DOHH2 (cell line): ENCODE measurements at regions not wholly inside any gene's neighbourhood (a gene's known extent, or its start where the extent isn't known, plus 50 kb on each side); places are given as distances from the start of the nearest gene placed in this dataset.

Experiments
- H3F3A ChIP-seq: fragments of 200-600 bp; sonication (generic), shearing (Covaris generic); 2 replicates; pipeline ENCODE4 v1.6.0; 2016; ENCODE audit warnings: antibody characterized with exemption, mild to moderate bottlenecking; ENCODE audit not compliant: control insufficient read depth, insufficient read depth
- H3K27ac ChIP-seq: fragments of 200-600 bp; sonication (generic); 2 replicates; pipeline ENCODE4 v1.5.1; 2014; ENCODE audit warnings: low read depth, mild to moderate bottlenecking, low read length, moderate library complexity
- H3K27me3 ChIP-seq: fragments of 200-600 bp; sonication (generic); 2 replicates; pipeline ENCODE4 v1.6.1; 2014; ENCODE audit warnings: mild to moderate bottlenecking, low read length, mixed read lengths; ENCODE audit not compliant: control insufficient read depth
- H3K36me3 ChIP-seq: fragments of 200-600 bp; sonication (generic); 2 replicates; pipeline ENCODE4 v1.6.1; 2014; ENCODE audit warnings: mild to moderate bottlenecking, low read length, moderate library complexity, mixed read lengths; ENCODE audit not compliant: control insufficient read depth
- H3K4me1 ChIP-seq: fragments of 200-600 bp; sonication (generic); 2 replicates; pipeline ENCODE4 v1.6.1; 2014; ENCODE audit warnings: mild to moderate bottlenecking, low read length, mixed read lengths; ENCODE audit not compliant: control insufficient read depth
- H3K4me2 ChIP-seq: fragments of 200-600 bp; sonication (generic); 2 replicates; pipeline ENCODE4 v1.6.0; 2014; ENCODE audit warnings: mild to moderate bottlenecking, low read length, moderate library complexity
- H3K4me3 ChIP-seq: fragments of 200-600 bp; sonication (generic); 2 replicates; pipeline ENCODE4 v1.5.1; 2014; ENCODE audit warnings: mild to moderate bottlenecking, low read length, mixed read lengths
- H3K79me2 ChIP-seq: fragments of 200-600 bp; sonication (generic); 2 replicates; pipeline ENCODE4 v1.6.1; 2014; ENCODE audit warnings: mild to moderate bottlenecking, low read length, mixed read lengths; ENCODE audit not compliant: control insufficient read depth
- H3K9me2 ChIP-seq: fragments of 200-600 bp; sonication (generic); replicated peaks from 2 replicates; pipeline ENCODE4 v1.6.1; 2014; ENCODE audit warnings: mild to moderate bottlenecking, low read length, mixed read lengths; ENCODE audit not compliant: control insufficient read depth
- H3K9me3 ChIP-seq: fragments of 200-600 bp; sonication (generic); 2 replicates; pipeline ENCODE4 v1.6.1; 2014; ENCODE audit warnings: antibody characterized with exemption, low read length, mixed read lengths; ENCODE audit not compliant: control insufficient read depth, insufficient read depth
- H4K20me1 ChIP-seq: fragments of 200-600 bp; sonication (generic); 2 replicates; pipeline ENCODE4 v1.6.0; 2014; ENCODE audit warnings: low read depth, mild to moderate bottlenecking, antibody characterized with exemption, low read length, moderate library complexity; ENCODE audit not compliant: control insufficient read depth, insufficient read depth
- EZH2phosphoT487 ChIP-seq: fragments of 200-600 bp; sonication (generic); IDR thresholded peaks from 2 replicates; pipeline ENCODE4 v1.6.1; 2017; ENCODE audit warnings: borderline replicate concordance, mild to moderate bottlenecking, antibody characterized with exemption, low read length, moderate library complexity, mixed read lengths
- TF ChIP-seq, protein P1 (sequence below): fragments of 200-600 bp; sonication (generic); IDR thresholded peaks from one replicate; pipeline ENCODE4 v1.5.1; 2014; ENCODE audit warnings: antibody characterized with exemption, mild to moderate bottlenecking, low read depth, low read length; ENCODE audit not compliant: poor library complexity, severe bottlenecking

DNA sequence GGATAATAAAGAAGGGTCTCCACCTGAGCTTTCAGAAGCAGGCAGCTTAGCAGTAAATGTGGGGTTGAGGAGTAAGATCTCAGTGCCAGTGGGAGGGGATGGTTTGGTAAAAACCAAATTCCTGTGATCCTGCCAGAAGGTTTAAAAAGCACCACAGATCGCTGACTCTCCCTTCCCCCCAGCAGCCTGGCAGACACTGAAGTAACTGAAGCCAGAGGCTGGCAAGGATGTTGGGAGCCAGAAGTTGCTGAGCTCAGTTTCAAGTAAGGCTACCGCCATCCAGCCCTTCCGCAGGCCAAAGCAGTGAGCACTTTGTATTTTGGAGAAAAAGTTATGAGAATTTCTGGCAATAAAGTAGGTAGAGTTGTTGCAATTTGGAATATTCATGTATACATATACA is 246.4 kb downstream of the ZNF621 start:
- Histone ChIP-seq H4K20me1 (no peaks in the 10 kb centered on the region), H3K9me2 (no peaks in the 10 kb centered on the region), H3K4me2 (no peak overlapping the region), H3K27me3 (peaks cover 13% of the 10 kb centered on the region), H3K9me3 (no peaks in the 10 kb centered on the region), H3K79me2 (no peaks in the 10 kb centered on the region), H3F3A (no peaks in the 10 kb centered on the region), H3K36me3 (no peaks in the 10 kb centered on the region), H3K27ac (no peak overlapping the region), H3K4me1 (no peaks in the 10 kb centered on the region), H3K4me3 (no peak overlapping the region)
- TF ChIP-seq, protein P1, sequence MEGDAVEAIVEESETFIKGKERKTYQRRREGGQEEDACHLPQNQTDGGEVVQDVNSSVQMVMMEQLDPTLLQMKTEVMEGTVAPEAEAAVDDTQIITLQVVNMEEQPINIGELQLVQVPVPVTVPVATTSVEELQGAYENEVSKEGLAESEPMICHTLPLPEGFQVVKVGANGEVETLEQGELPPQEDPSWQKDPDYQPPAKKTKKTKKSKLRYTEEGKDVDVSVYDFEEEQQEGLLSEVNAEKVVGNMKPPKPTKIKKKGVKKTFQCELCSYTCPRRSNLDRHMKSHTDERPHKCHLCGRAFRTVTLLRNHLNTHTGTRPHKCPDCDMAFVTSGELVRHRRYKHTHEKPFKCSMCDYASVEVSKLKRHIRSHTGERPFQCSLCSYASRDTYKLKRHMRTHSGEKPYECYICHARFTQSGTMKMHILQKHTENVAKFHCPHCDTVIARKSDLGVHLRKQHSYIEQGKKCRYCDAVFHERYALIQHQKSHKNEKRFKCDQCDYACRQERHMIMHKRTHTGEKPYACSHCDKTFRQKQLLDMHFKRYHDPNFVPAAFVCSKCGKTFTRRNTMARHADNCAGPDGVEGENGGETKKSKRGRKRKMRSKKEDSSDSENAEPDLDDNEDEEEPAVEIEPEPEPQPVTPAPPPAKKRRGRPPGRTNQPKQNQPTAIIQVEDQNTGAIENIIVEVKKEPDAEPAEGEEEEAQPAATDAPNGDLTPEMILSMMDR = no peak

DNA sequence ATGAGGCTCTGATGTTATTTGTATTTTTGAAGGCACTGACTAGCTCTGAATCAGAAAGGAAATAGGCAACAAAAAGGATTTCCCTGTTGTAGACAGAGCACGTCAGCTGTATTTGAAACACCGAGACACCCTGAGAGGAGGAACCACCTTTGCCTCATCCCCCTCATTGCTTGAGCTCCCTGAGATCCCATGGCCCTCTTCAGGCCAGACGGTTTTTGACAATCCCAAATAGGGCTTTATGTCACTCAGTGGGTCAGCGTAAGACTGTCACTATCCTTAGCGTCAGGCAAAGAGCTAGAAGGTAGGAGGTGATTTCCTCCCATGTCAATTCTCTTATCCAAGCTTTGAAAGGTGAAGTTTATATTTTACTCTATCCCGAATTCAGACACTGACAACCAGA is 254.3 kb downstream of the ZNF621 start:
- no peaks in the 10 kb centered on the region for H3K9me3 ChIP-seq
- no peaks in the 10 kb centered on the region for H3F3A ChIP-seq
- H4K20me1 ChIP-seq = no peaks in the 10 kb centered on the region
- H3K27ac ChIP-seq = no peak overlapping the region
- no peak overlapping the region for H3K4me3 ChIP-seq
- H3K79me2 ChIP-seq = no peaks in the 10 kb centered on the region
- no peak for TF ChIP-seq EZH2phosphoT487
- TF ChIP-seq, protein P1 = no peak
- H3K27me3 ChIP-seq = peaks cover 21% of the 10 kb centered on the region
- H3K9me2 ChIP-seq = no peaks in the 10 kb centered on the region
- H3K36me3 ChIP-seq = no peaks in the 10 kb centered on the region
- H3K4me1 ChIP-seq = no peaks in the 10 kb centered on the region
- H3K4me2 ChIP-seq = no peak overlapping the region

GRCh38 chr3:40780291-40780924 is 255.6 kb downstream of the ZNF621 start:
- Histone ChIP-seq H3K36me3 (no peaks in the 10 kb centered on the region), H3K27ac (no peak overlapping the region), H3K9me3 (no peaks in the 10 kb centered on the region), H3F3A (no peaks in the 10 kb centered on the region), H3K79me2 (no peaks in the 10 kb centered on the region), H3K27me3 (peaks cover 15% of the 10 kb centered on the region; the same call in 1 of the 2 replicates), H3K4me1 (no peaks in the 10 kb centered on the region), H3K4me3 (no peak overlapping the region), H3K4me2 (no peak overlapping the region), H3K9me2 (no peaks in the 10 kb centered on the region), H4K20me1 (no peaks in the 10 kb centered on the region)
- TF ChIP-seq, protein P1 = no peak
- no peak for TF ChIP-seq EZH2phosphoT487
